ENCODE measurements at regions not wholly inside any gene's neighbourhood (a gene's known extent, or its start where the extent isn't known, plus 50 kb on each side); places are given as distances from the start of the nearest gene placed in this dataset.

DNA sequence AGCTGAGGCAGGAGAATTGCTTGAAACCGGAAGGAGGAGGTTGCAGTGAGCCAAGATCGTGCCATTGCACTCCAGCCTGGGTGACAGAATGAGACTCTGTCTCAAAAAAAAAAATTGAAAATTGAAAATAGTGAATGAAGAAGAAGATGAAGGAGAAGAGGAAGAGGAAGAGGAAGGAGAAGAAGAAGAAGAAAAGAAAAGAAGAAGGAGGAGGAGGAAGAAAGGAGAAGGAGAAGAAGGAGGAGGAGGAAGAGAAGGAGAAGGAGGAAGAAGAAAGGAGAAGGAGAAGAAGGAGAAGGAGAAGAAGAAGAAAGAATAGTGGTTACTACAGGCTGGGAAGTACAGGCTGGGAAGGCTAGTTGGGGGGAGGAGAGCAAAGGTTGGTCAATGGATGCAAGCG is 124.3 kb upstream of the CPSF6 start:
- 93 to 95% methylated on average over 2 to 3 of the region's 3 CpGs for WGBS, 2 donors
- no peak for DNase-seq
- TF ChIP-seq, protein P1, sequence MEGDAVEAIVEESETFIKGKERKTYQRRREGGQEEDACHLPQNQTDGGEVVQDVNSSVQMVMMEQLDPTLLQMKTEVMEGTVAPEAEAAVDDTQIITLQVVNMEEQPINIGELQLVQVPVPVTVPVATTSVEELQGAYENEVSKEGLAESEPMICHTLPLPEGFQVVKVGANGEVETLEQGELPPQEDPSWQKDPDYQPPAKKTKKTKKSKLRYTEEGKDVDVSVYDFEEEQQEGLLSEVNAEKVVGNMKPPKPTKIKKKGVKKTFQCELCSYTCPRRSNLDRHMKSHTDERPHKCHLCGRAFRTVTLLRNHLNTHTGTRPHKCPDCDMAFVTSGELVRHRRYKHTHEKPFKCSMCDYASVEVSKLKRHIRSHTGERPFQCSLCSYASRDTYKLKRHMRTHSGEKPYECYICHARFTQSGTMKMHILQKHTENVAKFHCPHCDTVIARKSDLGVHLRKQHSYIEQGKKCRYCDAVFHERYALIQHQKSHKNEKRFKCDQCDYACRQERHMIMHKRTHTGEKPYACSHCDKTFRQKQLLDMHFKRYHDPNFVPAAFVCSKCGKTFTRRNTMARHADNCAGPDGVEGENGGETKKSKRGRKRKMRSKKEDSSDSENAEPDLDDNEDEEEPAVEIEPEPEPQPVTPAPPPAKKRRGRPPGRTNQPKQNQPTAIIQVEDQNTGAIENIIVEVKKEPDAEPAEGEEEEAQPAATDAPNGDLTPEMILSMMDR (IDR thresholded peaks at IDR 0.05; ENCODE audit: control extremely low read depth, extremely low read depth) = no peak
- Histone ChIP-seq H3K4me1 (ENCODE audit: control insufficient read depth in 5 of 5, insufficient read depth in 5 of 5, low read length in 5 of 5) (peaks cover 0 to 5% (median 5%) of the 10 kb centered on the region in 5 donors), H3K4me3 (no peak overlapping the region), H3K27me3 (ENCODE audit: control insufficient read depth in 3 of 3, insufficient read depth in 3 of 3, low read length in 2 of 3) (no peaks in the 10 kb centered on the region), H3K9me3 (ENCODE audit: control insufficient read depth in 4 of 4, insufficient read depth in 3 of 4, low read length in 3 of 4) (peaks cover 0 to 2% (median 0%) of the 10 kb centered on the region in 4 donors), H3K36me3 (ENCODE audit: control insufficient read depth in 4 of 4, insufficient read depth in 4 of 4, low read length in 4 of 4) (no peaks in the 10 kb centered on the region), H3K9ac (ENCODE audit: insufficient read depth in 1 of 2, low read length in 2 of 2) (no peak overlapping the region), H3K27ac (ENCODE audit: low read depth in 1 of 2, low read length in 1 of 2) (no peak overlapping the region)
- ATAC-seq (ENCODE audit: insufficient read depth, low FRiP score) = no peak

DNA sequence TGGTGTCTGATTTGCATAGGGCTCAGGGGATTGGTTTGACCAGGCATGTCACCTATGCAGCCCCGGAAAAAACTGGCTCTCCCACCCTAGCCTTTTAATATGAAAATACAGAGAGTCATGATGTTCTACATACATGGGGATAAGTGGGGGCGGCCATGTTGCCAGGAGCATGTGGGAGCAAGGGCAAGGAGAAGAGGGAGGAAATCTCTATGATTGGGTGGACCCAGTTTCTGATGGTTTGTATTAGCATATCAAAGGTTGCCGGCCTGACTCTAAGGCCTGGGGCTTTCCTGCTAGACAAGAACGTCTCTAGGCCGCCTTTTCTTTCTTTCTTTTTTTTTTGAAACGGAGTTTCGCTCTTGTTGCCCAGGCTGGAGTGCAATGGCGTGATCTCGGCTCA is 123.4 kb upstream of the CPSF6 start:
- peak; percentile 40 to 60 (median 54) for DNase-seq
- no peak for ATAC-seq (ENCODE audit: insufficient read depth, low FRiP score)
- H3K27me3 ChIP-seq (ENCODE audit: control insufficient read depth in 3 of 3, insufficient read depth in 3 of 3, low read length in 2 of 3) = no peaks in the 10 kb centered on the region
- TF ChIP-seq, protein P1 (IDR thresholded peaks at IDR 0.05; ENCODE audit: control extremely low read depth, extremely low read depth) = no peak
- H3K27ac ChIP-seq (ENCODE audit: low read depth in 1 of 2, low read length in 1 of 2) = no peak overlapping the region
- no peaks in the 10 kb centered on the region for H3K36me3 ChIP-seq (ENCODE audit: control insufficient read depth in 4 of 4, insufficient read depth in 4 of 4, low read length in 4 of 4)
- no peak overlapping the region for H3K9ac ChIP-seq (ENCODE audit: insufficient read depth in 1 of 2, low read length in 2 of 2)
- peaks cover 0 to 5% (median 5%) of the 10 kb centered on the region in 5 donors for H3K4me1 ChIP-seq (ENCODE audit: control insufficient read depth in 5 of 5, insufficient read depth in 5 of 5, low read length in 5 of 5)
- 85 to 93% methylated on average over 5 to 9 of the region's 9 CpGs for WGBS, 2 donors
- H3K4me3 ChIP-seq = no peak overlapping the region
- peaks cover 0 to 2% (median 0%) of the 10 kb centered on the region in 4 donors for H3K9me3 ChIP-seq (ENCODE audit: control insufficient read depth in 4 of 4, insufficient read depth in 3 of 4, low read length in 3 of 4)

DNA sequence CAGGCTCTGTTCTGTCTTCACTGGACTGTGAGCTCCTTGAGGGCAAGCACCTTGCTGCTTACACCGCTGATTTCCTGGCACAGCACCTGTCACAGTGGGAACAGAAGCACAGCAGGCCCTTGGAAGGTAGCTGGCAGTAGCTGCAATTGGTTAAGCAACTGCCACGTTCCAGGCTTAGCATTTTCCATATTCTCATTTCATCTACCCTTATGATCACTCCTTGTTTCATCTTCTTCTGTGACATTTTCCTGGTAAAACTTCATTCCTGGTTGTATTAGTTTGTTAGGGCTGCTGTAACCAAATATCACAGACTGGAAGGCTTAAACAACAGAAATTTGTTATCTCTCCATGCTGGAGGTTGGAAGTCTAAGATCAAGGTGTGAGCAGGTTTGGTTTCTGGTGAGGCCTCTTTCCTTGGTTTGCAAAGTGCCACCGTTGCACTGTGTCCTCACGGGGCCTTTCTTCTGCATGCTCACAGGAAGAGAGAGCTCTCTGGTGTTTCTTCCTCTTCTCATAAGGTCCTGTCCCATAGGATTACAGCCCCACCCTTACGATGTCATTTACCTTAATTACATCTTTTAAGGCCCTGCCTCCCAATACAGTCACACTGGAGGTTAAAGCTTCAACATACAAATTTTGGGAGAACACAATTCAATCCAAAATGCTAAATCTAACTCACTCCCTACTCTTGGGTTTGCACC is 121.7 kb upstream of the CPSF6 start:
- H3K9me3 ChIP-seq (ENCODE audit: control insufficient read depth in 4 of 4, insufficient read depth in 3 of 4, low read length in 3 of 4) = peaks cover 0 to 2% (median 0%) of the 10 kb centered on the region in 4 donors
- no peaks in the 10 kb centered on the region for H3K36me3 ChIP-seq (ENCODE audit: control insufficient read depth in 4 of 4, insufficient read depth in 4 of 4, low read length in 4 of 4)
- H3K9ac ChIP-seq (ENCODE audit: insufficient read depth in 1 of 2, low read length in 2 of 2) = no peak overlapping the region
- no peak overlapping the region for H3K4me3 ChIP-seq
- H3K27me3 ChIP-seq (ENCODE audit: control insufficient read depth in 3 of 3, insufficient read depth in 3 of 3, low read length in 2 of 3) = no peaks in the 10 kb centered on the region
- ATAC-seq (ENCODE audit: insufficient read depth, low FRiP score) = no peak
- no peak for DNase-seq
- WGBS, 2 donors = 64 to 84% methylated on average over 5 of the region's 5 CpGs
- H3K27ac ChIP-seq (ENCODE audit: low read depth in 1 of 2, low read length in 1 of 2) = no peak overlapping the region
- TF ChIP-seq, protein P1 (IDR thresholded peaks at IDR 0.05; ENCODE audit: control extremely low read depth, extremely low read depth) = no peak
- peaks cover 0 to 5% (median 0%) of the 10 kb centered on the region in 5 donors for H3K4me1 ChIP-seq (ENCODE audit: control insufficient read depth in 5 of 5, insufficient read depth in 5 of 5, low read length in 5 of 5)
